ENCODE measurements at regions not wholly inside any gene's neighbourhood (a gene's known extent, or its start where the extent isn't known, plus 50 kb on each side); places are given as distances from the start of the nearest gene placed in this dataset.

DNA sequence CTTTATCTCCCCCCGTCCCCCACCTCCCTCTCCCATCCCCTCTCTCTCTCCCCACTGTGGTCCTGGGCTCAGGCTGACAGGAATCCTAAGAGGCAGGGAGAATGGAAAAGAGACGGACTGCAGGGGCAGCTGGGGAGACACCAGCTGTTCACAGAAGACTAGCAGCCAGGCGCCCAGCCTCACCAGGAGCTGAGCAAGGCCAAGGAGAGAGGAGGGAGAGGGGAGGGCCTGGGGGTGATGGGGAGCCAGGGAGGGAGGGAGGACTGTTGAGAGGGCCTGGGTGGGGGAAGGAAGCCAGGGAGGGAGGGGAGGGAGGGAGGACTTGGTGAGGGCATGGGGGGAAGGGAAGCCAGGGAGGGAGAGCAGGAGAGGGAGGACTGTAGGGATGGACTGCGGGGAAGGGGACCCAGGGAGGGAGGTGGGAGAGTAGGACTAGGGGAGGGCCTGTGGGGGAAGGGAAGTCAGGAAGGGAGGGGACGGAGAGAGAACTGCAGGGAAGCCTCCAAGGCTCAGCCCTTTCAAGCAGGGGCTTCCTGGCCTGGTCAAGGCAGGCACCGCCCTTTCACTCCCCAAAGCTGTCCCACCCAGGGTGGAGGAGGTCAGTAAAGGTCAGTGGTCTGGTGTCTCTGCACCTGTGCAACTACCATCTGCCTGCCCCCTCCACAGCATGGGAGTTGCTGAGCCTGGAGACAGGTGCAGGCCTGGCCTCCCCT is 517.7 kb upstream of the MYT1L start:
- H3K9me3 ChIP-seq (ENCODE audit: control insufficient read depth, low read length) = peaks cover 6% of the 10 kb centered on the region
- Mint-ChIP-seq H3K27me3 (ENCODE audit: insufficient read depth) (peaks cover 2% of the 10 kb centered on the region), H3K9me3 (peaks cover 8% of the 10 kb centered on the region), H3K4me3 (no peak overlapping the region), H3K4me1 (no peaks in the 10 kb centered on the region), H3K27ac (no peak overlapping the region), H3K36me3 (ENCODE audit: low read depth) (no peaks in the 10 kb centered on the region)
- H3K36me3 ChIP-seq (ENCODE audit: control insufficient read depth, insufficient read depth, low read length) = no peaks in the 10 kb centered on the region
- TF ChIP-seq, protein P1, sequence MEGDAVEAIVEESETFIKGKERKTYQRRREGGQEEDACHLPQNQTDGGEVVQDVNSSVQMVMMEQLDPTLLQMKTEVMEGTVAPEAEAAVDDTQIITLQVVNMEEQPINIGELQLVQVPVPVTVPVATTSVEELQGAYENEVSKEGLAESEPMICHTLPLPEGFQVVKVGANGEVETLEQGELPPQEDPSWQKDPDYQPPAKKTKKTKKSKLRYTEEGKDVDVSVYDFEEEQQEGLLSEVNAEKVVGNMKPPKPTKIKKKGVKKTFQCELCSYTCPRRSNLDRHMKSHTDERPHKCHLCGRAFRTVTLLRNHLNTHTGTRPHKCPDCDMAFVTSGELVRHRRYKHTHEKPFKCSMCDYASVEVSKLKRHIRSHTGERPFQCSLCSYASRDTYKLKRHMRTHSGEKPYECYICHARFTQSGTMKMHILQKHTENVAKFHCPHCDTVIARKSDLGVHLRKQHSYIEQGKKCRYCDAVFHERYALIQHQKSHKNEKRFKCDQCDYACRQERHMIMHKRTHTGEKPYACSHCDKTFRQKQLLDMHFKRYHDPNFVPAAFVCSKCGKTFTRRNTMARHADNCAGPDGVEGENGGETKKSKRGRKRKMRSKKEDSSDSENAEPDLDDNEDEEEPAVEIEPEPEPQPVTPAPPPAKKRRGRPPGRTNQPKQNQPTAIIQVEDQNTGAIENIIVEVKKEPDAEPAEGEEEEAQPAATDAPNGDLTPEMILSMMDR (conservative IDR thresholded peaks at IDR 0.05) = no peak
- WGBS, 2 experiments (ENCODE audit: insufficient coverage in 1 of 2, insufficient read length in 1 of 2) = 67 to 82% methylated on average over 1 to 6 of the region's 6 CpGs
- H3K9ac ChIP-seq (ENCODE audit: extremely low read depth, low read length, poor library complexity, severe bottlenecking) = no peak overlapping the region
- H3K27me3 ChIP-seq (ENCODE audit: control insufficient read depth, insufficient read depth, low read length, poor library complexity, severe bottlenecking) = no peaks in the 10 kb centered on the region
- no peak for DNase-seq
- no peaks in the 10 kb centered on the region for H3K4me1 ChIP-seq (ENCODE audit: control insufficient read depth, insufficient read depth, low read length)
- peak overlapping the region; percentile 78 for H3K27ac ChIP-seq (ENCODE audit: low read depth, low read length)
- H3K4me3 ChIP-seq (ENCODE audit: low read length) = no peak overlapping the region

DNA sequence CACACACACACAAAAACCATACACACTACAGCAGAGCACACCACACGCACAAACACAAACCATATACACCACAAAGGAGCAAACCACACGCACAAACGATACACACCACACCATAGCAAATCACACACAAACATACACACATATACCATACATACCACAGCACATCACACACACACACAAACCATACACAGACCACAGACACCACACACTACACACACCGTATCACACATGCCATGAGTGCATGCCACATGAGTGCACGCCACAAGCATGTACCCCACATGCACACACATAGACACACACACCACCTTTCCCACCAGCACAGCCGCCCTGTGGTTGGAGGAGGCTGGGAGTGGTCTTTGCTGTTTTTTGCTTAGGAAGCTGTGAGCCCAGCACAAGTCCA is 517.1 kb upstream of the MYT1L start:
- no peaks in the 10 kb centered on the region for H3K4me1 ChIP-seq (ENCODE audit: control insufficient read depth, insufficient read depth, low read length)

DNA sequence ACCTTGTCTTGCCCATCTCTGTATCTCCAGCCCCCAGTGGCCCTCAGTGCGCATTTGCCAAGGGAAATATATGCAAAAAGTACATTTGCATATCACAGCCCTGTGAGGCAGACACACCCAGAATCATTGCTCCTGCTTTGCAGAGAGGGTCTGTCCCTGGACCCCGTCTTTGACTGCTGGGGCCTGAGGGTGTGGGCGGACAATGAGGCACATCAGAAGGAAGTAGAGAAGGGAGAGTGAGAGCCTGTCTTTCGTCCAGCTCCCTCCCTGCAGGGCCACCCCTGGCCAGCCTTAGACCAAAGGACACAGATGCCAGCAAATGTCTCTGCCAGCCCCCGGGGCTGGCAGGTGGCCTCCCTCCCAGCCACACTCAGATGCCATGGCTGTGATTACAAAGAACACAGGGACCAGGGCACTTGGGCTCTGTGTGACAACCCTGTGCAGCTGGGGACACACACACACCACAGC is 516.2 kb upstream of the MYT1L start:
- no peak overlapping the region for H3K9ac ChIP-seq (ENCODE audit: extremely low read depth, low read length, poor library complexity, severe bottlenecking)
- no peaks in the 10 kb centered on the region for H3K36me3 ChIP-seq (ENCODE audit: control insufficient read depth, insufficient read depth, low read length)
- Mint-ChIP-seq H3K4me1 (no peaks in the 10 kb centered on the region), H3K4me3 (no peak overlapping the region), H3K36me3 (ENCODE audit: low read depth) (no peaks in the 10 kb centered on the region), H3K9me3 (peaks cover 8% of the 10 kb centered on the region), H3K27me3 (ENCODE audit: insufficient read depth) (peaks cover 2% of the 10 kb centered on the region), H3K27ac (no peak overlapping the region)
- H3K27me3 ChIP-seq (ENCODE audit: control insufficient read depth, insufficient read depth, low read length, poor library complexity, severe bottlenecking) = no peaks in the 10 kb centered on the region
- no peak for DNase-seq
- H3K4me3 ChIP-seq (ENCODE audit: low read length) = no peak overlapping the region
- 89 to 100% methylated on average over 2 to 5 of the region's 5 CpGs for WGBS, 2 experiments (ENCODE audit: insufficient coverage in 1 of 2, insufficient read length in 1 of 2)
- TF ChIP-seq, protein P1 (conservative IDR thresholded peaks at IDR 0.05) = no peak
- peaks cover 6% of the 10 kb centered on the region for H3K9me3 ChIP-seq (ENCODE audit: control insufficient read depth, low read length)
- peak overlapping the region; percentile 50 for H3K27ac ChIP-seq (ENCODE audit: low read depth, low read length)
- no peaks in the 10 kb centered on the region for H3K4me1 ChIP-seq (ENCODE audit: control insufficient read depth, insufficient read depth, low read length)

More for the DNA sequence above, 517.1 kb upstream of the MYT1L start:
- H3K36me3 Mint-ChIP-seq (ENCODE audit: low read depth) = no peaks in the 10 kb centered on the region
- Histone ChIP-seq H3K4me3 (ENCODE audit: low read length) (no peak overlapping the region), H3K9ac (ENCODE audit: extremely low read depth, low read length, poor library complexity, severe bottlenecking) (no peak overlapping the region), H3K27ac (ENCODE audit: low read depth, low read length) (peak overlapping the region; percentile 78), H3K27me3 (ENCODE audit: control insufficient read depth, insufficient read depth, low read length, poor library complexity, severe bottlenecking) (no peaks in the 10 kb centered on the region), H3K36me3 (ENCODE audit: control insufficient read depth, insufficient read depth, low read length) (no peaks in the 10 kb centered on the region), H3K9me3 (ENCODE audit: control insufficient read depth, low read length) (peaks cover 6% of the 10 kb centered on the region)
- H3K4me1 Mint-ChIP-seq = no peaks in the 10 kb centered on the region
- 80 to 92% methylated on average over 4 to 5 of the region's 6 CpGs for WGBS, 2 experiments (ENCODE audit: insufficient coverage in 1 of 2, insufficient read length in 1 of 2)
- H3K27me3 Mint-ChIP-seq (ENCODE audit: insufficient read depth) = peaks cover 2% of the 10 kb centered on the region
- H3K4me3 Mint-ChIP-seq = no peak overlapping the region
- TF ChIP-seq, protein P1 (conservative IDR thresholded peaks at IDR 0.05) = no peak
- H3K9me3 Mint-ChIP-seq = peaks cover 8% of the 10 kb centered on the region
- DNase-seq = no peak
- H3K27ac Mint-ChIP-seq = no peak overlapping the region
